ENCODE measurements at regions not wholly inside any gene's neighbourhood (a gene's known extent, or its start where the extent isn't known, plus 50 kb on each side); places are given as distances from the start of the nearest gene placed in this dataset.
A peak's percentile ranks its signal among the peaks of the same experiment; 100 is the strongest.
"Not testable (repeated sequence)": the region's sequence is repeated elsewhere in the genome, so short reads cannot be mapped to it uniquely, and the experiment has no call there.

- no peak for DNase-seq
These were observed 322.8 kb downstream of the LNPK start for GRCh38 chr2:175679231-175679630.

- no peak for DNase-seq
These were observed 324.2 kb downstream of the LNPK start for GRCh38 chr2:175677880-175678279.

DNA sequence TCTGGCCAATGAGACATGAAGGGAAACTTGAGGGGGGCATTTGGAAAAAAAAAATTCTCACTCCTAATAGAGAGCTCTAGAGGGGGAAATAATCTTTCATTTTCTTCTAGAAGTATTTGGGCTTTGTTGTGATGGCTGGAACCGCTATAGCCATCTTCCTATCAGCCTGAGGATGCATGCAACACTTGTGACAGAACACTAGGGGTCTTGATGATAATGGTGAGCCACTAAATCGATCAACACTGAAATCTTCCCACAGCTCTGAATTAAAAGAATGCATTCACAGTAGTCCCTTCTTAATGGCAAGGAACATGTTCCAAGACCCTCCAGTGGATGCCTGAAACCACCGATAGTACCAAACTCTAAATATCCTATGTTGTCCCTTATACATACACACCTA lies 325.3 kb downstream of the LNPK start:
- no peak for DNase-seq

DNA sequence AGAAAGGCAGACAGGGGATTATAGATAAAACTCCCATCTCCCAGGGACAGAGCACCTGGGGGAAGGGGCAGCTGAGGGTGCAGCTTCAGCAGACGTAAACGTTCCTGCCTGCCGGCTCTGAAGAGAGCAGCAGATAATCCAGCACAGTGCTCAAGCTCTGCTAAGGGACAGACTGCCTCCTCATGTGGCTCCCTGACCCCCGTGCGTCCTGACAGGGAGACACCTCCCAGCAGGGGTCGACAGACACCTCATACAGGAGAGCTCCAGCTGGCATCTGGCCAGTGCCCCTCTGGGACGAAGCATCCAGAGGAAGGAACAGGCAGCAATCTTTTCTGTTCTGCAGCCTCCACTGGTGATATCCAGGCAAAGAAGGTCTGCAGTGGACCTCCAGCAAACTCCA lies 333.3 kb downstream of the LNPK start:
- not testable (repeated sequence) for DNase-seq

DNA sequence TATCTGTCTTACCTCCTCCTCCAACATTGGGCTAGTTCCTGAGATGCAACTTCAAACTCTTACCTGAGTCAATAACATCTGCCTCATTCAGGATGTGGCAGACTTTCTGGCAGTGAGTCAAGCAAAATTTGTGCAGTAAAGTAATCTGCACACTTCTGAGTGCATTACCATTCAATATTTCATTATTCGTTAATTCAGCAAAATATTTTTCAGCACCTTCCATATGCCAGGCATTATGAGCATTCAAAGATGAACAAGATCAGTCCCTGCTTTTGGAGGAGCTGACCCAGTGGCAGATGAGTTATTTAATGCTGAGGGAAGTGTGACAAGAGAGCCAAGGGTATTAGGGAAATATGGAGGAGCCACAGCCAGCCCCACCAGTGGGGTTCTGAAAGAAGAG lies 339.7 kb downstream of the LNPK start:
- no peak for DNase-seq

- no peak for DNase-seq
These were observed 353.4 kb downstream of the LNPK start for GRCh38 chr2:175648577-175649063.

GRCh38 chr2:175647058-175647457 lies 355.0 kb downstream of the LNPK start:
- DNase-seq, result no peak

- DNase-seq, result no peak
These were observed 361.4 kb downstream of the LNPK start for GRCh38 chr2:175640655-175641054.

- DNase-seq, result no peak
These were observed 368.8 kb downstream of the LNPK start for GRCh38 chr2:175633227-175633626.

DNA sequence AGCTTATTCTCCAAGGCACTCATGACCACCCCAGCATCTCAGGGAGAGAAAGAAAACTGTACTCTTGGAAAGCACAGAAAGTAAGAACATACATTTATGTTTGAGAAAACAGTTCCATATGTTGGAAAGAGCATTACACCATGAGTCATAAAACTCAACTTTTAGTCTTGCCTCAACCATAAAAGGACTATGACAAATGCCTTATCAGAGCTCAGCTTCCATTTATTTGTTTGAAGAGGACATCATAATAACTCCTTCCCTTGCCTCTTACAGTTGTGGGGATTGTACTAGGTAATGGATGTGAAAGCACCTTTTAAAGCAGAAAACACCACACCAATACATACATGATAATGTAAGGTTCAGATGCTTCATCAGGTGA lies 370.8 kb downstream of the LNPK start:
- peak; percentile 37 for DNase-seq

DNA sequence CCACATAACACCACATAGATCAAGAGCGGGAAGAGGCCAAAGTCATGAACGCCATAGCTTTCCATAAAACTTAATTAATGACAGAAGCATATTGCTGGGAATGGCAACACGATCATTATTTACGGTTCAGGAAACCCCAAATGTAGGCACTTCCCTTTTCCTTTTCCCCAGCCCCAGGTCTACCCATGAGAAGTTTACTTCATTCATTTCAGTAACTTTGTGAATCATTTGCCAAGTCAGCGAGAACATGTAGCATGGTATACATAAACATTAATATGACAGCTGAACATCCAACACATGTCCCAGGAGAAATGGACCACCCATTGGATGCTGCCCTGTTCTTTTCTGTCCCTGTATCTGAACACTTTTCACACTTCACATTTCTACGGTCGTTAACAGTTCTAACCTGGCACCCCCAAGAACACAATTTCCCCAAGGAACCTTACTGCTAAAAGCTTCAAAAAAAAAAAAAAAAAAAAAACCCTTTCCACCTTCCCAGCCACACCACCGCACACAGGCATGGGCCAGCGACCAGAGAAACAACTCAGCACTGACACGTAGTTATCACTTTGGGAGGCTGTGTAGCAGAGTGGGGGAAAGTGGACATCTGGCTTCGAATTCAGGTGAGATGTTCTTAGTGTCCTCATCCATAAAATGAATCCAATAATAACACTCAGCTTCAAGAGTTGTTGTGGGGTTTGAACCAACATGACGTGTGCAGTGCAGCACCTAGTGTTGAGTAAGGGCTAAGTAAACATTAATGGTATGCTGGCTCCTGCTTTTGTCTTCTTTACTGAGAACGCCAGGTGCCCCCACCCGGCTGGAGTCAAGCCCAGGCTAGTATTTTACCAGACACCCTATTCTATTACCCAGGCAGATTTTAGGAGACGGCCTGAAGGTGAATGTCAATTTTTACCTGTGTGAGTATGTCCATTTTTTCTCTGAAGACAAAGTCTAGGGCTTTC lies 371.5 kb downstream of the LNPK start:
- DNase-seq, result peak; percentile 95

GRCh38 chr2:175628243-175628642 lies 373.8 kb downstream of the LNPK start:
- DNase-seq, result no peak

- DNase-seq, result no peak
These were observed 374.7 kb downstream of the LNPK start for GRCh38 chr2:175627405-175627804.

- DNase-seq, result no peak
These were observed 375.3 kb downstream of the LNPK start for GRCh38 chr2:175626796-175627195.

- DNase-seq, result no peak
These were observed 377.3 kb downstream of the LNPK start for GRCh38 chr2:175624785-175625184.

GRCh38 chr2:175624211-175624761 lies 377.8 kb downstream of the LNPK start:
- no peak for DNase-seq

- no peak for DNase-seq
These were observed 380.2 kb downstream of the LNPK start for GRCh38 chr2:175621821-175622220.

DNA sequence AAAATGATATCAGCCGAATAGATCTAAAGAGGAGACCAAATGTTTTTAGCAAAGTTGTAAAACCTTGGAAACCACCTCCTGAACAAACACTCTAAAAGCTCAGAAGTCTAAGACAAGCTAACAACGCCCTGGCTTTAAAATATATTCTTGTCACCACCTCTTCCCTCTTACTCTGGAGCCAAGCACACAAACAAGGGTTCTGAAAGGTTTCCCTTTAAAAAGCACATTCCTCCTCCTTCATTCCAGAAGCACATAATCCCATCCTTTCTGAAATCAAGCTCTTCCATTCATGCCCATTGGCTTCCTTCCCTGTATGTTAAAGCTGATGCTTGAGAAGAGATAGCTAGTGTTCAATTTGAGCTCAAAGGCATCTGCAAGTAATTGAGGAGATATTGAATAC lies 382.0 kb downstream of the LNPK start:
- no peak for DNase-seq

DNA sequence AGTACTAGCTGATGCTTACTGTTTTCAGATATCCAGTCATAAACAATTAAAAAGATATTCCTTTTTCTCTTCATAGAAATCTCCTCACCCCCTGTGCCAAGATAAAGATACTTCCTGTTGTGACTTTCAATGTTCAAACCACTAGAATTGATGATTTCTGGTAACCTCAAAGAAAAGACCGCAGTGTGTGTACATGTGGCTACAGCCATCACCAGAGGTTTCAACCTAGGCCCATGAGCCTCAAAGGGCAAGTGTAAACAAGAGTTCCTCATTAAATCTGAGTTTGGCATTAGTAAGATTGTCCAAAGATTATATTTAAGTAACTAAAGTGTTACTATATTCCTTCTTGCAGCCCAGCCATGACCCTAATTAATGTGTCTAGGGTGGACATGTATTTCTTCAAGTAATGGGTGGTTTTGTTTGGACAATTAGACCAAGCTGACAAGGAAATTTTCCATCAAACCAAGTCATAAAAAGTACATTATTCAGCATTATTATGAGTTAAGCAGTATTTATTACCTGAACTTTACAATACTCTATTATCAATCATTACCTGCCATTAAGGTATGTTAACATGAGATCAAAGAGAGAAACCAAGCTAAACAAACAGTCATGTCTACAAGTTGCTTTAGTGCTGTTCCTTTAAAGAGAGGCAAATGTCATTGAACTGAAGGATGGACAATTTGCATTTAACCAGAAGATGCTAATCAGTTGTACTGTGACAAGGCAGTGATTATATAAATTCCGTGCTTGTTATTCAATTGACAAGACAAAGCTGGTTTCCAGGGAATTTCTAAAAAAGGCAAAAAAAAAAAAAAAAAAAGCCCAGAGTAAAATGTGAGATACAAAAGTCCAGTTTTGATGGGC lies 382.7 kb downstream of the LNPK start:
- DNase-seq, result no peak

GRCh38 chr2:175612280-175612679 lies 389.8 kb downstream of the LNPK start:
- DNase-seq, result no peak

DNA sequence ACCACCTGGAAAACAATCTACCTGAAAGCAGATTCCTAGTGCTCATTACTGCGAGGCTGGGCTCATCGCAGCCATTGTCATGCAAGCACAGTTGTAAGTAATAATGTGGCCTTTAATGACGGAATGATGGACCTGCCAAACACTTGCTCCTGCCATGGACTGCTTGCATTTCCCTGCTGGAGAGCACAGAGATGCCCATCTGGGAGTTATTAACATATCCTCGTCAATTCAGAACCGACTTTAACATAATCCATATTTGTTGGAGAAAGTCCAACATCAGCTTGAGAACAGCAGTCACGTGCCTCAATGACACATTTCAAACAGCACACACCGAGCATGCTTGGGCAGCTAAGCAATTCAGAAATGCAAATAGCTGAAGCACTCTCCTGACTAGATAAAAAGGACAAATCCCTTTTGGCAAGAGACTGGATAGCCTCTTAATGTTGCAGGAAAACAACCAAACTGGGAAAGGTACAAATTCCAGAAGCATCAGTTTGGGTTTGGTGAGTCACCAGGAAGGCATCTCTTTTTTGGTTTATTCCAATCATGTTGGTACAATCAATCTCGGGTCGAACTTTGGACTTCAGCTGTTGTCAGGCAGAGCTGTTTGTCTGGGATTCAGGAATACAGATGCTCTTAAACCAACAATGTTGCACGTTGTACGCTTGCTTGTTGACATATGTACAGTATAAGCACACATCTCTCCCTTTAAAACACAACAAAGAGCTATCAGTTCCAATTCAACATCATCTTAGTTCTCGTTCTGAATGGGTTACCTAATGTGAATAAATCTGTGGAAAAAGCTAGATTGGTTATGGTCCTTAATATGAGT lies 395.8 kb downstream of the LNPK start:
- peak; percentile 77 for DNase-seq

DNA sequence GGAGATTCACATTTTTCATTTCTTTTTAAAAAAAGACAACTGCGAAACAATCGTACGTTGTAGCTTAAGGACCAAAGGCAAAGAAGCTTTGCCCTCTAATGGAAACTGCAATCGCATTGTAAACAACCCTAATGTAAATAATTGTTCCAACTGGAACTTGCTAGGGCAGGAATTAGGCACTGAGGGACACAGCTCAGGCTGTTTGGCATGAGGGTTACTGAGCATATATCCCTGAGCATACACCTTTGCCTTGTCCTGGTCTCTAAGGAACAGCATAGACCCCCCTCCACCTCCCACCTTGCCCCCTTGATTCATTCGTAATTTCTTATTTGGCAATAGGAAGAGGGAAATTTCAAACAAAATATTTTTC lies 396.4 kb downstream of the LNPK start:
- DNase-seq, result peak; percentile 68

- no peak for DNase-seq
These were observed 400.1 kb downstream of the LNPK start for GRCh38 chr2:175601969-175602368.

All from NCI-H510A treated with DMSO at 0.1 percent for 48 hours (cell line).